Activated naive CD8-positive, alpha-beta T cell treated with anti-CD3 and anti-CD28 coated beads, Interleukin-2, amount 50 U/mL, for 24 hours (primary cell): ENCODE measurements at regions not wholly inside any gene's neighbourhood (a gene's known extent, or its start where the extent isn't known, plus 50 kb on each side); places are given as distances from the start of the nearest gene placed in this dataset.

Experiments used
- ATAC-seq: fragments of 150-1000 bp; cut with Tn5 transposase; one replicate; pipeline ENCODE4 v1.10.0; 2021
- DNase-seq: peaks from one replicate; pipeline ENCODE4 v3.0.0; 2021
- H3K27ac Mint-ChIP-seq: one replicate; pipeline ENCODE4 v1.8.0; 2021; ENCODE audit warnings: mild to moderate bottlenecking, mixed read lengths
- H3K27me3 Mint-ChIP-seq: one replicate; pipeline ENCODE4 v1.8.0; 2021; ENCODE audit warnings: mixed read lengths
- H3K36me3 Mint-ChIP-seq: one replicate; pipeline ENCODE4 v1.8.0; 2021; ENCODE audit warnings: low read depth, mixed read lengths
- H3K4me1 Mint-ChIP-seq: one replicate; pipeline ENCODE4 v1.8.0; 2021; ENCODE audit warnings: mixed read lengths
- H3K4me3 Mint-ChIP-seq: one replicate; pipeline ENCODE4 v1.8.0; 2021; ENCODE audit warnings: mild to moderate bottlenecking, moderate library complexity, mixed read lengths
- H3K9me3 Mint-ChIP-seq: one replicate; pipeline ENCODE4 v1.8.0; 2021; ENCODE audit warnings: mixed read lengths

DNA sequence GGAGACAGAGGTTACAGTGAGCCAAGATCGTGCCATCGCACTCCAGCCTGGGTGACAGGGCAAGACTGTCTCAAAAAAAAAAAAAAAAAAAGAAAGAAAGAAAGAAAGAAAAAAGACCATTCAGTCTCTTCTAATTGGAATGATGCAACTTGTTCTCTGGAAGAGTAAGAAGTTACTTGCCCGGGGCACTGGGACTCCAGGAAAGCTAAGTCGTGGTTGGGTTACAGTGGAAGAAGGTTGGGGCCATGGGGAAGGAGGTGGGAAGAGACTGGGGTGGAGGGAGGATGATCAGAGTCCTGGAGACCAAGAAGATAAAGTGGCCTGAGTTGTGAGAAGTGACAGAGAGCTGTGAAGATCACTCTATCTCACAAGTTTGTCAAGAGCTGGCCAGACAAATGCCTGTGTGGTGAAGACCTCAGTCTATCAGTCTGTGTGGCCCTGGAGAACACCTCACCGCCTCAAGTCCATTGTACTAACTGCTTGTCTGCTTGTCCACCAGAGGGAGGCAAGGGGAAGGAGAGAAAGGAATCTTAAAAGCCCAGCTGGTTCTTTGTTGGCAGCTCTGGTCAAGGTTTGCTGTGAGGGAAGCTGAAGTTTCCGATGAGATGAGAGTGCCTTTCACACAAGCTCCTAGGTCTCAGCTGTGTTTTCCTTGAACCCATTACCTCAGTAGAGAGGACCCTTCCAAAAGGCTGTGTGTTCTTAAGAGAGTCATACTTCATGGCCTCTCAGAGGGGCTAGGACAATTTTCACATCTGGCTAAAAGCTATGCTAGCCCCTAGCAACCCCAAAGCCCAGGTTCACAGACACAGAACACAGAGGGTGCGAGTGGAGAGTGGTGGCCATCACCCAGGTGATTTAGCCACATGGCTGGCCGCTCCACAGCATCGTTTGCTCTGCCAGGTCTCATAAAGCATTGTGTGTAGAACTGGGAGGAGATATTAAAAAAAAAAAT lies 72.0 kb upstream of the TMEM178A start:
- Mint-ChIP-seq H3K4me3 (no peak overlapping the region), H3K36me3 (no peaks in the 10 kb centered on the region), H3K9me3 (no peaks in the 10 kb centered on the region), H3K4me1 (no peaks in the 10 kb centered on the region), H3K27ac (no peak overlapping the region), H3K27me3 (no peaks in the 10 kb centered on the region)
- no peak for DNase-seq
- ATAC-seq: no peak

DNA sequence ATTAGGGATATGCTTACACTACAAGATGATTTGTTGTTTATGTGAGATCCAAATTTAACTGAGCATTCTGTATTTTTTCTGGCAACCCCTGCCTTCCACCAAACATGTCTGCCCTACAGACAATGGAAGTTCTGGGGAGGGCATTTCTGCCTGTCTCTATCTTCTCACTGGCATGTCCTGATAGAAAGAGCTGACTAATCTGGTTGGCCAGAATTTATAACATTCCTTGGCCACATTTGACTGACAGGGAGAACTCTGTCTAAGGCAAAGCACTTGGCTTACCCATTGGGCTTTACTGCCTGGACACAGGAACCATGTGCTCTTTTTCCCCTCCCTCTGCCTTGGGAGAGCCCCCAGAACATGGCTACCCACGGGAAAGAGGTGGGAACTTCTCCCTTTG lies 70.6 kb upstream of the TMEM178A start:
- ATAC-seq: no peak
- Mint-ChIP-seq H3K9me3 (no peaks in the 10 kb centered on the region), H3K4me1 (no peaks in the 10 kb centered on the region), H3K4me3 (no peak overlapping the region), H3K36me3 (no peaks in the 10 kb centered on the region), H3K27me3 (no peaks in the 10 kb centered on the region), H3K27ac (no peak overlapping the region)
- DNase-seq: no peak

DNA sequence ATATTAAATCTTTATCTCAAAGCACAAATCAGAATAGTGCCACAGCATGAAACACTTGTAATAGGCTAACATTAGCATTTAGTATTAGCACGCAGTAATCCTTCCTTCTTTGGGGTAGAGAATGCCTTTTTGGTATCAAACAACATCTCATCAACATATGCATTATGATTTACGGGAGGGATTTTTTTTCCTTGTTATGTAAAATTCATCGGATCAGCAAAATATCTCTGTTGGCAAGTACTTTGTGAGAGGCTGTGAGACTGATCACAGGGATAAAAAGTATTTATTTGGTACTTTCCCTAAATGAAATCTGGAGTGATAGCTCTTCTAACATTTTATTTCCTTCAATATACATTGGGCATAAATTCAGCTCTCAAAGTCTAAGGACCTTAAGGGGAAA lies 68.4 kb upstream of the TMEM178A start:
- Mint-ChIP-seq H3K27ac (no peak overlapping the region), H3K9me3 (no peaks in the 10 kb centered on the region), H3K27me3 (no peaks in the 10 kb centered on the region), H3K4me1 (no peaks in the 10 kb centered on the region), H3K36me3 (no peaks in the 10 kb centered on the region), H3K4me3 (no peak overlapping the region)
- ATAC-seq (no peak), DNase-seq (no peak)

DNA sequence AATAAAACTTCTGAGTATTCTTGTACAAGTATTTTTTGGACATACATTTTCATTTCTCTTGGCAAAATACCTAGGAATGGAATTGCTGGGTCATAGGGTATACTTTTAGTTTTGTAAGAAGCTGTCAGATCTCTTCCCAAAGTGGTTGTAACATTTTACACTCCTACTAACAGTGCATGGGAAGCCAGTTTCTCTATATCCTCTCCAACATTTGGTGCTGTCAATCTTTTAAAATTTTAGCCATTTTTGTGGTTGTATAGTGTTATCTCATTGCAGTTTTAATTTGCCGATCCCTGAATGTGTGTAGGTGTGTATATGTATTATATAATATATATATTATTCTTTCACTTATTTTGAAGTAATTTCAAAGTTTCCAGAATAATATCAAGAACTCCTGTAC lies 63.1 kb upstream of the TMEM178A start:
- Mint-ChIP-seq H3K27ac (no peak overlapping the region), H3K9me3 (no peaks in the 10 kb centered on the region), H3K4me3 (no peak overlapping the region), H3K27me3 (peaks cover 3% of the 10 kb centered on the region), H3K4me1 (no peaks in the 10 kb centered on the region), H3K36me3 (no peaks in the 10 kb centered on the region)
- ATAC-seq: no peak
- no peak for DNase-seq

DNA sequence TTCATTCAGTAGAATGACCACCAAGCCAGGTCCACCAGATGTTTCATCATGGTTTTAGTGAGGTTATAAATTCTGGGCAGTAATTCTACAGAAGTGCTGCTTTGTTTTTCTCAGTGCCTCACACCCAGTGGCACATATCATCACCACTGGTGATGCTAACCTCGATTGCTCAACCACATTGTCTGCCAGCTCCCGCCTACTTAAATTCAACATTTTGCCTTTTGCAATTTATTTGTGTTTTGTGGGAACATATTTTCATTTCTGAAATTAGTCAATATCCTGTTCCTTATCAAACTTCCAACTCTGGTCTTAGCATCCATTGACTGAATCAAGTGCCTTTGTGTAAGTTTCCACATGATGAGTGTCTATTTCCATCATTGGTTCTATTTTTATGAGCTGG lies 62.3 kb upstream of the TMEM178A start:
- H3K4me3 Mint-ChIP-seq: no peak overlapping the region
- H3K27ac Mint-ChIP-seq: no peak overlapping the region
- peaks cover 3% of the 10 kb centered on the region for H3K27me3 Mint-ChIP-seq
- DNase-seq (no peak), ATAC-seq (peak; percentile 36)
- H3K4me1 Mint-ChIP-seq: no peaks in the 10 kb centered on the region
- H3K36me3 Mint-ChIP-seq: no peaks in the 10 kb centered on the region
- H3K9me3 Mint-ChIP-seq: no peaks in the 10 kb centered on the region

DNA sequence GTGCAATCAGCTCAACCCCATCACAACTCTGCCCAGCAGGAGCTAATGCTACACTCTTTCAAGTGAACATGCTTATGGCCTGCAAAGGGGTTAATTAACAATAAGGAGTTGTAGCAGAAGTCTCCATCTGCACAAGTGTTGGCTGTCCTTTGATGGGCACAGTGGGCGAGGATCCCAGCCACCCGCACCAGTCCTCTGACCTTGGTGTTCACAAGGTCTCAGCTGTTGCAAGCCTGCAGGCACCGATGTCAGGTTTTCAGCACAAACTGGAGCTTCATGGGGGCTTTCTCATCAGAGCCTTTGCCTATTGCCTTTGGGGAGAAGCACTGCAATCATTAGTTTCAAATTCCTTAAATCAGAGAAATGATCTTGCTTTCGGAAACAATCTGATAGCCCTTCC lies 60.9 kb upstream of the TMEM178A start:
- Mint-ChIP-seq H3K4me3 (no peak overlapping the region), H3K9me3 (no peaks in the 10 kb centered on the region), H3K27ac (no peak overlapping the region), H3K4me1 (no peaks in the 10 kb centered on the region), H3K36me3 (no peaks in the 10 kb centered on the region), H3K27me3 (peaks cover 3% of the 10 kb centered on the region)
- DNase-seq (no peak), ATAC-seq (no peak)

DNA sequence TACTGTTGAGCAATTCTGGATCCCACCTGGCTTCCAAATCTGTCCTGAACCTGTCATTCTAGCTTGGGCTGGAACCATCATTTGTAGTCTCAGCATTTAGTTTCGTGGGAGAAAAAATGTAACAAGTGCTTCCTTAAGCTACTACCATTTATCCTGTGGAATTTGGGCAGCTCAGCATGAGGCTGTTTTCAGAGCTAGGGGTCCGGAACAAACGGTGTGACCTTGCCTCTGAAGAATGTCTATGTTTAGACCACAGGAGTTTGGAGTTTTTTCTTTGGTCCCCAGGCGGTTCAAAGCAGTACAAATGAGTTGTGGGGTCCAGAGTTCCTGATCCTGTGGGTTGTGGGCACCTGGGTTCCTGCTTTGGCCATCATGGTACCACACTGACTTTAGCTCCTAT lies 59.1 kb upstream of the TMEM178A start:
- H3K27ac Mint-ChIP-seq: no peak overlapping the region
- no peaks in the 10 kb centered on the region for H3K9me3 Mint-ChIP-seq
- H3K36me3 Mint-ChIP-seq: no peaks in the 10 kb centered on the region
- no peak for DNase-seq
- peaks cover 6% of the 10 kb centered on the region for H3K27me3 Mint-ChIP-seq
- no peak for ATAC-seq
- H3K4me1 Mint-ChIP-seq: no peaks in the 10 kb centered on the region
- H3K4me3 Mint-ChIP-seq: no peak overlapping the region

DNA sequence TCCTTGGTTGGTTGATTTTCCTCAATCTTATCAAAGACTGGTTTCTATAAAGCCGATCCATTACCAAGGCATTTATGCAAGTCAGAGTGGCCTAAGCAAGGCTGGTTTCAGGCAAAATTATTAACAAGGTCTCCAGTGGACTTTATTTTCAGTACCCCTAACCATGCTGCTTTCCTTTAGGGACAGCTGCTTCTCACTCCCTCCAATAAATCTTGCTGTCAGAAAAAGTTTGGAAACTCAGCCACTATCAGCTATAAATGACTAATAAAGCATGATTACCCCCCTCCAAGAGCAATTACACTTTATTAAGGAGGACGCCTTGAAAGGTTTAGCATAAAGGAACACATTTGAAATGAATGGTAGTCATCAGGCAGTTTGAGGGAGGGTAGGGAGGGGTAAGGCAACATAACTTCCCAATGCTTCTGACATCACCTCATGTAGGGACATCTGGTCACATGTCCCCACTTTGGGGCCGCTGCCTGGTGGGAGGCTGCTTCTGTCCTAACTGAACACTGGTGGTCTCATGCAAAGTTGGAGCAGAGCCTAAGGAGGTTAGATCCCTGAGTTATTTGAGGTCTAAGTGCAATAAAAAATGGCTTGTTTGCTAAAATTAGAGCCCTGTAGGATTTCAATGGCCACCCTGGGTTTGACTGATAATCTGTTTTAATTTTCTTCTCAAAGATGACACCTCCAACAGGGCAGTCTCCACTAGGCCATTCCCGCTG lies 58.0 kb upstream of the TMEM178A start:
- peaks cover 6% of the 10 kb centered on the region for H3K27me3 Mint-ChIP-seq
- H3K4me1 Mint-ChIP-seq: no peaks in the 10 kb centered on the region
- H3K9me3 Mint-ChIP-seq: no peaks in the 10 kb centered on the region
- H3K36me3 Mint-ChIP-seq: no peaks in the 10 kb centered on the region
- H3K4me3 Mint-ChIP-seq: no peak overlapping the region
- no peak for DNase-seq
- no peak overlapping the region for H3K27ac Mint-ChIP-seq
- no peak for ATAC-seq

DNA sequence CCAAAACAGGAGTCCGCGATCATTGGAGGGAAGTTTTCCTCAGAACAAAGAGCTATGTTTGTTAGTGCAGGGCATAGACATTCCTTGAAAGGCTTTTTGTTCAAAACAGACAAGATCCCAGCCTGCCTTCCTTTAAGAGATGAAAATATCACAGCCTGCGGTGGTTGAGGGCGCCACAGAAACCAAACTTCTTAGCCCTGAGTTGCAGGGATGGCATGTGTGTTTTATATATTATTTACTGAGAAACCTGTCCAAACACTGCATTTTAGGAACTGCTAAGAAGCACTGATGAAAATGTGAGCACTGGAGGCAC lies 57.5 kb upstream of the TMEM178A start:
- no peak for DNase-seq
- Mint-ChIP-seq H3K4me3 (no peak overlapping the region), H3K27me3 (peaks cover 6% of the 10 kb centered on the region), H3K36me3 (no peaks in the 10 kb centered on the region), H3K27ac (no peak overlapping the region), H3K4me1 (no peaks in the 10 kb centered on the region), H3K9me3 (no peaks in the 10 kb centered on the region)
- ATAC-seq: no peak

DNA sequence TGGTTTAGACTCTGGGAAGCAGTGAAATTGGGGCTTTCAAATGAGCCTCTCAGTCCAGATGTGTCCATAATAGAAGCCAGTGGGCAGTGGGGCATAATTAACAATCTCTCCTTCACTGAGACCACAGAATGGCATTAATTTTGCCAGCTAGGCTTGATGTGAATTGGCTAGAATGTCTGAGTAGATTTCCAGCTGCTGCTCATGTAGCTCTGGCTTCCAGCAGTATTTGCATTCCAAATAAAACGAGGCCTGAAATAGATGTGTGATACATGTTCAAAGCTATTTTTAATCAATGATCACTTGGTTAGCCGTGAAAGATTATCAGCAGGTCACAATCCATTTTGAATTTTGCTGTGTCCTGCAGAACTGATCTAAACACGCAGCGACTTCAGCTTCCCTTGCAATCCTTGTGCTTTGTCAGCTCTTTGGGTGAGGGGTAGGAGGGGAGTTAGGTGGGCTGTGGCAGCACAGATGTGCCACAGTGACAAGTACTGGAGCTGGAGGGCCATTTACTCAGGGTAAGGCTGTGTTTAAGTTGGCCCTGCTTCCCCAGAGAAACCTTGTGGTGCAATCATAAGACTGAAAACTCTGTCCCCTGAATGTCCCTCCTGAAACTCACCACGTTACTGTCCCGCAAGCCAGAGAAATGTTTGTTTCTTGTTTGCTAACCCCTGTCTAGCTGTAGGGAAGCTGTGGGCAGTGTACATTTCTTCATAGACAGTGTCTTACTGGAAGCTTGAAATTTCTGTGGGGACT lies 56.9 kb upstream of the TMEM178A start:
- Mint-ChIP-seq H3K27me3 (peaks cover 6% of the 10 kb centered on the region), H3K4me3 (no peak overlapping the region), H3K4me1 (no peaks in the 10 kb centered on the region), H3K9me3 (no peaks in the 10 kb centered on the region), H3K27ac (no peak overlapping the region), H3K36me3 (no peaks in the 10 kb centered on the region)
- DNase-seq: no peak
- ATAC-seq: no peak

DNA sequence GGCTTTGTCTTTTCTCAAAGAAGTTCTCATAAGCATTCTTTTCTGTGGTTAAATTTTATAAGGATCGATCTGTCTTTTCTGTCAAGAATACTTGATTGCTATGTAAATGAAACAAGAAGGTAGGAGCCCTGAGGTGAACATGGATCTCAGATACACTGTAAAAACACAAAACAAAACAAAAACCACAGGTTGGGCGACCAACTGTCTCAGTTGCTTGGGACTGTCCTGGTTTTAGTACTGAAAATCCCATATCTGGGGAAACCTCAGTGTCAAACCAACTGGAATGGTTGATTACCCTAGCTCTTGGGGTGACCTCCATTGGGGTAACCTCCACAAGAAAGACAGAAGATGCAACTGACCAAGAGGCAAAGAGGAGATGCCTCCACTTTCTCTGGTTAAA lies 55.8 kb upstream of the TMEM178A start:
- Mint-ChIP-seq H3K9me3 (no peaks in the 10 kb centered on the region), H3K27me3 (peaks cover 8% of the 10 kb centered on the region), H3K36me3 (no peaks in the 10 kb centered on the region), H3K4me1 (no peaks in the 10 kb centered on the region), H3K27ac (no peak overlapping the region), H3K4me3 (no peak overlapping the region)
- DNase-seq (no peak), ATAC-seq (no peak)

DNA sequence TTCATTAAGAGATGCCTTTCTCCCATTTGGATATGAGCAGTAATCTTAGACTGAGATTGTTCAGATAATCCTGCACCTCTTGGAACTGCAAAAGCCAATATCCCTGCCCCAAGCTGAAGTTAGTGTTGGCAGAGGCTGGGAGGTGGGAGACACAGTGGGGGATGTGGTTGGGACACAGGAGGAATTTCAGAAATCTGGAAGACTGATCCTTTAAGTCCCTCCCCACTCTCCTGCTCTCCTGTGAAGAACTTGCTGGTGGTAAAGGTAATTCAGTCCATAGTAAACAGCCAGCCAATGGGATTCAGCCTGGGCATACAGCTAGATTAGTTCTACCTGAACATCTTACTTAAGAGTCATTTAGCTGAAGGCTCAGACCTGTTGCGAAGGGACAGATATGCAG lies 50.0 kb upstream of the TMEM178A start:
- Mint-ChIP-seq H3K27me3 (peaks cover 22% of the 10 kb centered on the region), H3K4me1 (peaks cover 6% of the 10 kb centered on the region), H3K9me3 (no peaks in the 10 kb centered on the region), H3K36me3 (no peaks in the 10 kb centered on the region), H3K27ac (no peak overlapping the region), H3K4me3 (no peak overlapping the region)
- DNase-seq (no peak), ATAC-seq (no peak)
